IPS-11a (cell line): ENCODE measurements at regions not wholly inside any gene's neighbourhood (a gene's known extent, or its start where the extent isn't known, plus 50 kb on each side); places are given as distances from the start of the nearest gene placed in this dataset.

ENCODE experiments used
- H3K4me3 ChIP-seq: one replicate; pipeline ENCODE4 v1.5.1; 2013; ENCODE audit warnings: low read depth, low read length, control low read depth

DNA sequence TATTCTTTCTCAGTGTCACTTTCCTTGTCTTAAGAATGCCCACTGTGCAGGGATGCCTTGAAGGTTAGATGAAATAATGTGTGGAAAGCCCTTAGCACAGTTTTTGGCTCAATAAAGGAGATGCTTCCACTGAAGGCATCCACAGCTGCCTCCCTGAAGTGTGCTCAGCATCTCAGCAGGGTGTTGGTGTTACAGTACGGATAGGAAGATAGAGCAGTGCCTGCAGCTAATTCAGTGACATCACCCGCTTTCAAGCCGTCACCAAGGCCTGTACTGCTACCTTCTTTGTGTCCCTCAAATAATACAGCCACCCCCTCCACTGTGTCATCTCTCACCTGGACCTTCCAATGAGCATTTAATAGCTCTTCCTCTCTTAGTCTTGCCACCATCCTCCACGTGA is 59.0 kb downstream of the NDUFS5 start:
- no peak overlapping the region for H3K4me3 ChIP-seq

- no peak overlapping the region for H3K4me3 ChIP-seq
These were observed 60.2 kb downstream of the NDUFS5 start for GRCh38 chr1:39086386-39086785.

- no peak overlapping the region for H3K4me3 ChIP-seq
These were observed 60.8 kb downstream of the NDUFS5 start for GRCh38 chr1:39086865-39087409.

DNA sequence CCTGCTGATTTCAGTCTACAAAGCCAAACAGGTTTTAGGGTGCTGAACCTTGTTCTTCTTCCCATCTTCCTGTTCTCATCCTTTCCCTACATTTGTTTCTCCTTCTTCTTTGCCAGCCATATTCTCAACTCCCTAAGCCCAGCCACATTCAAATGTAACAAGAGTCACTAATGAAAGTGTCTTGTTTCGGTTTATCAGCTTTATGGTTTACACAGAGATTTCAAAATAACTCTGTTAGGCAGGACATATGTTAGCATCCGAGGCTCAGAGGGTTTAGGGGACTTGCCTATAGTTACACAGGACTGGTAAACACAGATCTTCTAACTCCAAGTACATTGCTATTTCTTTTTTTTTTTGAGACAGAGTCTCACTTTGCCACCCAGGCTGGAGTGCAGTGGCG is 61.3 kb downstream of the NDUFS5 start:
- no peak overlapping the region for H3K4me3 ChIP-seq

- no peak overlapping the region for H3K4me3 ChIP-seq
These were observed 62.5 kb downstream of the NDUFS5 start for GRCh38 chr1:39088658-39089057.

GRCh38 chr1:39089931-39090521 is 63.9 kb downstream of the NDUFS5 start:
- H3K4me3 ChIP-seq: no peak overlapping the region

- no peak overlapping the region for H3K4me3 ChIP-seq
These were observed 64.7 kb downstream of the NDUFS5 start for GRCh38 chr1:39090757-39091380.

DNA sequence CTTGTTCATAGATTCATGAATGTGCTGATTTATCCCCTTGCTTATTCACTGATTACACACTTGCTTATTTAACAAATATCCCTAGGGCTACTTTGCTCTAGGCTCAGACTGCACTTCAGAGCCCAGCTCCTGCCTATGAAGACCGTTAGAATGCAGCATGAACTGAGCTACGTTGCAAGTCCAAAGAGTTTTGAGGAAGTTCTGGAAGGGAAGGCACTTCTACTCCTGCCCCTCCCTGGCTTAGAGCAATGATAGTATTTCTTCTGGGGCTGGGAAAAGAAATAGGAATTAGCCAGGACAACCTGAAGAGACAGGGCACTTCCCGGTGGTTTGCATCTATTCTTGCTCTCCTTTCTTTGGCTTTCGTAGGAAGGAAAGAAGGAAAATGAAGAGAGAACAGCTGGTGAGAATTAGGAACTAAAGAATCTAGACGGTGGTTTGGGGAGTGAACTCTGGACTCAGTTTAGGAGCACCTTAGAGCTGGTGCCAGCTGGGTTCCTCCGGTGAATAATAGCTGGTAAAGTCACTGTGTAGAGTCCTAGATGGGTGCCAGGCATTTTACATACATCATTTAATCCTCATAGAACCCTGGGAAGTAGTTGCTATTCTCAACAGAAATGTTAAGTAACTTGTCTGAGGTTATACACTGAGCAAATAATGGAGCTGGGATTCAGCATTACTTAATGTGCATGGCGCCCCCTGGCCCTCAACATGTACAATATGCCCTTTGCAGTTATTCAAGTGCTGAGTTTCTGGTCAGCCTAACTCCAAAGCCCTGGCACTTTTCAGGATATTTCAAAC is 65.9 kb downstream of the NDUFS5 start:
- H3K4me3 ChIP-seq: no peak overlapping the region

- no peak overlapping the region for H3K4me3 ChIP-seq
These were observed 68.5 kb downstream of the NDUFS5 start for GRCh38 chr1:39094685-39095084.

- no peak overlapping the region for H3K4me3 ChIP-seq
These were observed 72.5 kb downstream of the NDUFS5 start for GRCh38 chr1:39098546-39099250.

- no peak overlapping the region for H3K4me3 ChIP-seq
These were observed 76.6 kb downstream of the NDUFS5 start for GRCh38 chr1:39102537-39103327.

- H3K4me3 ChIP-seq: no peak overlapping the region
These were observed 77.4 kb downstream of the NDUFS5 start for GRCh38 chr1:39103328-39104157.

GRCh38 chr1:39104158-39105060 is 78.3 kb downstream of the NDUFS5 start:
- peak overlapping the region; percentile 53 for H3K4me3 ChIP-seq

DNA sequence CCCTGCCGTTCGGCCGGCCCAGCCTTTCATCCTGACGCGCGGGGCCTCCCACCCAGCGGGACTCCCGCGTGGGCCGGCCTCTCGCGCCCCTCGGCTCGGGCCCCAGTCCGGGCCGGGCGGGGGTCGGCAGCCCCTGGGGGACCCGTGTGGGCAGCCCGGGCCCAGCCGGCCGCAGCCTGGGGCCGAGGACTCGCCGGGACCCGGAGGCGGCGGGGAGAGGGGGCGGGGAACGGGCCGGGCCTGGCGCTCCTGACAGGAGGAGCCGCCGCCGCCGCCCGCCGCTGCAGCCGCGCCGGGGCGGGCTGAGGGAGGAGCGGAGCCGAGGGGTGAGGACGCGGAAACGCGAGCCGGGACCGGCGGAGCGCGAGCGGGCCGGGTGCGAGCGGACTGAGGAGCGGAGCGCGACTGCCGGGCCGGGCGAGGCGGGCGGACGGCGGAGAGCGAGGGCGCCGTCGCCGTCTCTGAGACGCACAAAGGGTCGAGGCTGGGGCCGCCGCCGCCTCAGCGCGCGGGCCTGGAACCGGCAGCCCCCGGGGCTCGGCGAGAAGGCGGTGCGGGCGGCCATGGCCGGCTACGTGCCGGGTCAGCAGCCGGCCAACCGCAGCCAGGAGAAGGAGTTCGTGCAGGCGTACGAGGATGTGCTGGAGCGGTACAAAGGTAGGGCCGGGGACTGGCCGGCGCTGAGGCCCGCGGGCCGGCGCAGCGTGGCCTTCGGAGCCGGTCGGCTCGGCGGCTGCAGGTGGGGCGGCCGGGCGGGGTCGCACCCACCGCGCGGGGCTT is 79.1 kb downstream of the NDUFS5 start:
- peak overlapping the region; percentile 81 for H3K4me3 ChIP-seq

GRCh38 chr1:39105841-39106765 is 80.0 kb downstream of the NDUFS5 start:
- peak overlapping the region; percentile 81 for H3K4me3 ChIP-seq

DNA sequence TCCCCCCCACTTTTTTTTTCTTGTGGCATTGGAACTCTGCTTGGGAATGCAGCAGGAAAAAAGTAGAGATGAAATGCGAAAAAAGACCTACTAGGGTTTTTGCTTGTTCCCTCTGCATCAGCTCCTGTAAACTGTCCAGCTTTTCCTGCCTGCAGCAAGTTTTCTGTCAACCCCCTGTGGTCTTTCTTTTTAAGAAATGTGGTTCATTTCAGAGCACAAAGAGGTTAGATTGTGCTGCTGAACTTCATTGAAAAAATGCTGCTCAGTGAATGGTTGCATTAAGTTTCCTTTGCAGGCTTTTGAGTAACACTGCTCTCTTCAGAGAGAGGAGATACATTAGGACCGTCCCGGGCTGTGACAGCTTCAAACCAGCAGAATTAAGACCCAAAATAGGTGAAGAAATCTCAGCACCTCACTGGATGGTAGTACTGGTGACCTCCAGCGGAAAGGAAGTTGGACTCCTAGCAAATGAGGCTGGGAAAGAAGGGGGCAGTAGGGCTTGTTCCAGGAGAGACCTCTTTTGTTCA is 80.7 kb downstream of the NDUFS5 start:
- H3K4me3 ChIP-seq: peak overlapping the region; percentile 81
